ENCODE measurements at regions not wholly inside any gene's neighbourhood (a gene's known extent, or its start where the extent isn't known, plus 50 kb on each side); places are given as distances from the start of the nearest gene placed in this dataset.
"Not testable (repeated sequence)": the region's sequence is repeated elsewhere in the genome, so short reads cannot be mapped to it uniquely, and the experiment has no call there.

- TF ChIP-seq CTCF (IDR thresholded peaks at IDR 0.05; ENCODE audit: extremely low read depth in 1 of 2, insufficient read depth in 1 of 2, low read depth in 1 of 2, low read length in 2 of 2); GATA2 (IDR thresholded peaks at IDR 0.05; ENCODE audit: insufficient read depth, insufficient read length, low read depth, low read length): not testable (repeated sequence)
Observed at GRCh38 chr3:197411899-197412298, 113.5 kb upstream of the DLG1 start.

Data from endothelial cell of umbilical vein (primary cell).